ENCODE measurements at regions not wholly inside any gene's neighbourhood (a gene's known extent, or its start where the extent isn't known, plus 50 kb on each side); places are given as distances from the start of the nearest gene placed in this dataset.

- H3K4me1 ChIP-seq: no peaks in the 10 kb centered on the region
- peaks cover 0 to 12% (median 5%) of the 10 kb centered on the region in 11 donors for H3K9me3 ChIP-seq
- ATAC-seq: no peak
- TF ChIP-seq CTCF (IDR thresholded peaks at IDR 0.05): no peak
- no peak overlapping the region for H3K4me3 ChIP-seq
- no peaks in the 10 kb centered on the region for H3K36me3 ChIP-seq
- H3K27ac ChIP-seq: no peak overlapping the region
- 81 to 90% methylated on average over 2 of the region's 2 CpGs for WGBS, 2 donors
- intact Hi-C loops (cut with DNase I): no loop called here
- H3K27me3 ChIP-seq: peaks cover 0 to 12% (median 0%) of the 10 kb centered on the region in 7 donors
- no peak for DNase-seq
Measured at GRCh38 chr20:20941468-20941889, 164.7 kb downstream of the LINC00237 start.

GRCh38 chr20:20939006-20939405, 167.2 kb downstream of the LINC00237 start:
- Histone ChIP-seq H3K27me3 (peaks cover 0 to 7% (median 0%) of the 10 kb centered on the region in 7 donors), H3K4me3 (no peak overlapping the region), H3K27ac (no peak overlapping the region), H3K36me3 (no peaks in the 10 kb centered on the region), H3K9me3 (no peaks in the 10 kb centered on the region), H3K4me1 (no peaks in the 10 kb centered on the region)
- DNase-seq (no peak), ATAC-seq (no peak)
- intact Hi-C loops (cut with DNase I): loop anchor here in 1 of 10 donors (10.0 kb wide), 1 partner anchor 56 kb away; no protein-coding TSS in a partner anchor
- WGBS, 2 donors: 81 to 87% methylated on average over 3 of the region's 3 CpGs
- TF ChIP-seq CTCF (IDR thresholded peaks at IDR 0.05): no peak

- H3K4me3 ChIP-seq: no peak overlapping the region
- DNase-seq: no peak
- intact Hi-C loops (cut with DNase I): loop anchor here in 1 of 10 donors (10.0 kb wide), 1 partner anchor 56 kb away; no protein-coding TSS in a partner anchor
- no peaks in the 10 kb centered on the region for H3K9me3 ChIP-seq
- peaks cover 0 to 8% (median 0%) of the 10 kb centered on the region in 7 donors for H3K27me3 ChIP-seq
- H3K36me3 ChIP-seq: no peaks in the 10 kb centered on the region
- TF ChIP-seq CTCF (IDR thresholded peaks at IDR 0.05): no peak
- no peaks in the 10 kb centered on the region for H3K4me1 ChIP-seq
- H3K27ac ChIP-seq: no peak overlapping the region
- WGBS, 2 donors: 63 to 74% methylated on average over 7 of the region's 7 CpGs
- no peak for ATAC-seq
Measured at GRCh38 chr20:20938599-20938998, 167.6 kb downstream of the LINC00237 start.

- no peak for TF ChIP-seq CTCF (IDR thresholded peaks at IDR 0.05)
- H3K36me3 ChIP-seq: no peaks in the 10 kb centered on the region
- DNase-seq: no peak
- H3K4me1 ChIP-seq: no peaks in the 10 kb centered on the region
- intact Hi-C loops (cut with DNase I): loop anchor here in 1 of 10 donors (10.0 kb wide), 1 partner anchor 57 kb away; no protein-coding TSS in a partner anchor
- no peak for ATAC-seq
- peaks cover 0 to 11% (median 0%) of the 10 kb centered on the region in 7 donors for H3K27me3 ChIP-seq
- H3K27ac ChIP-seq: no peak overlapping the region
- no peak overlapping the region for H3K4me3 ChIP-seq
- H3K9me3 ChIP-seq: no peaks in the 10 kb centered on the region
- 91 to 93% methylated on average over 7 of the region's 7 CpGs for WGBS, 2 donors
Measured at GRCh38 chr20:20938131-20938530, 168.0 kb downstream of the LINC00237 start.
